NCI-H1694 treated with DMSO at 0.1 percent for 48 hours (cell line): ENCODE measurements at regions not wholly inside any gene's neighbourhood (a gene's known extent, or its start where the extent isn't known, plus 50 kb on each side); places are given as distances from the start of the nearest gene placed in this dataset.
"Not testable (repeated sequence)": the region's sequence is repeated elsewhere in the genome, so short reads cannot be mapped to it uniquely, and the experiment has no call there.

Experiments
- DNase-seq: peaks from one replicate; lab custom pipeline; 2025; lab: John Stamatoyannopoulos, UW

GRCh38 chr9:25453875-25454274 lies 224.4 kb downstream of the TUSC1 start:
- no peak for DNase-seq

DNA sequence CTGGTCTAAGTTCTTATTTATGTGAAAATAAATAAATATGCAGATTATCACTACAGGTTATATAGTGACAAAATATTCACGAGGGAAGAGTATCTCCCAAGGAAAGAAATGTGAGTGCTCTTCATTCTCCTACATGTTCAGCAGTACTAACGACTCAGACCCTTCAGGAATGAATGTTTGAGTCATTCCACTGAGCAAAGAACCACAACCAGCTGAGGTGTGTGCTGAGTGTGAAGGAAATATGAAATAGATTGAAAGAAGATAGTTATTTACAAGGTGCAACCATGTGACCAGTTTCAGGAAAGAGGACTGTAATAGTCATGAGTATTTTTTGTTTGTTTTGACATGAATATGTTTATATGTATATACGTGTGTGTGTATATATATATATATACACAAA lies 228.7 kb downstream of the TUSC1 start:
- no peak for DNase-seq

DNA sequence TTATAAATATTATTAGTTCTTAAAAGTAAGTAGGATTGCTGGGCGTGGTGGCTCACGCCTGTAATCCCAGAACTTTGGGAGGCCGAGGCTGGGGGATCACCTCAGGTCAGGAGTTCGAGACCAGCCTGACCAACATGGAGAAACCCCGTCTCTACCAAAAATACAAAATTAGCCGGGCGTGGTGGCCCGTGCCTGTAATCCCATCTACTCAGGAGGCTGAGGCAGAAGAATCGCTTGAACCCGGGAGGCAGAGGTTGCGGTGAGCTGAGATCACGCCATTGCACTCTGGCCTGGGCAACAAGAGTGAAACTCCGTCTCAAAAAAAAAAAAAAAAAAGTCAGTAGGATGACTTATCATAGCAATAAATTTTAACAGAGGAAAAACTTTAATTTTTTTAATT lies 232.5 kb downstream of the TUSC1 start:
- DNase-seq, result not testable (repeated sequence)

DNA sequence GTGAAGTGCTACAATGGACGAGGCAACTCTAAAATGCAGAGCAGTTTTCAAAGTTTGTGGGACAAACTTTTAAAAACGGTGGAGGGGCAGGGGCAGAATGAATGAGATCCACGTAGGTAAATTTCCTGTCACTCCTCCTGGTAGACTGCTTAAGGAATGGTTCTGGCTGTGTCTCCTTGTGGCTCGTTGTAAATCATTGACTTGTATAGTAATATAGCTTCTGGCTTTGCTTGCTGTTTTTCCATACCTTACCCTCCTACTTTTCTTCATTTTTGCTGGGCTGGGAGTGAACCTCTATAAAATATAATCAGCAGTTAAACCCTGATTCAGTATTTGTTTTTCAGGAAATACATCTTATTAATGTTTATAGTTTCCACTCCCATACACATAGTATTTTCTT lies 235.7 kb downstream of the TUSC1 start:
- DNase-seq, result no peak

GRCh38 chr9:25427898-25428297 lies 250.3 kb downstream of the TUSC1 start:
- no peak for DNase-seq

GRCh38 chr9:25427290-25427689 lies 251.0 kb downstream of the TUSC1 start:
- no peak for DNase-seq

DNA sequence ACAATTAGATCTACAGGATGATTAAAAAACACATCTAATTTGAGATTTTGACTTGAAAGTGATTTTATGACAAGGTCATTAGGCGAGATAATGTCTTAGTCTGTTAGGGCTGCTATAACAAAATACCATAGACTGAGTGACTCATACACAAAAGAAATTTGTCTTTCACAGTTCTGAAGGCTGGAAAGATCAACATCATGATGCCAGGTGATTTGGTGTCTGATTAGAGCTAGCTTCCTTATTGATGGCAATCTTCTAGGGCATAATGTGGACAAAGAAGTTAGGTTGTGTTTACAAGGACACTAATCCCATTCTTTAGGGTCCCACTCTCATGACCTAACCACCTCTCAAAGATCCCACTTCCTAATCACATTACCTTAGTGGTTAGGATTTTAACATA lies 256.7 kb downstream of the TUSC1 start:
- no peak for DNase-seq

DNA sequence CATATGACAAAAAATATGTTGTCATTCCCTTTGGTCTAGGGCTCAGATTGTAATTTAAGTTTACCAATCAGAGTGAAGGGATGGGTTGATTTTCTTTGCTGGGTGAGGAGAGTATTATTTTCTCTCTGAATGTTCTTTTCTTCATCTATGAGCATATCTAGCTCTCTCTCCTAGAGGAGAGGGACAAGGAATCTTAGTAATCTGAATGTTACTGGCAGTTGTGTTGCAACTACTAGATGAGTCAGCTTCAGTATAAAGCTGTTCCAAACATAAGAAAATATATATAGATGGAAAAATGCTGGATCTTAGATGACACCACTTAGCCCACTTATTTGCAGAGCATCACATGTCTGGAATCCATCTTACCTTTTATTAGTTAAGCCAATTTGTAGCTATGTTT lies 259.3 kb downstream of the TUSC1 start:
- no peak for DNase-seq

- DNase-seq, result no peak
Measured at GRCh38 chr9:25415718-25416117, 262.5 kb downstream of the TUSC1 start.

GRCh38 chr9:25412646-25413045 lies 265.6 kb downstream of the TUSC1 start:
- peak; percentile 48 for DNase-seq

GRCh38 chr9:25397746-25398145 lies 280.5 kb downstream of the TUSC1 start:
- no peak for DNase-seq

DNA sequence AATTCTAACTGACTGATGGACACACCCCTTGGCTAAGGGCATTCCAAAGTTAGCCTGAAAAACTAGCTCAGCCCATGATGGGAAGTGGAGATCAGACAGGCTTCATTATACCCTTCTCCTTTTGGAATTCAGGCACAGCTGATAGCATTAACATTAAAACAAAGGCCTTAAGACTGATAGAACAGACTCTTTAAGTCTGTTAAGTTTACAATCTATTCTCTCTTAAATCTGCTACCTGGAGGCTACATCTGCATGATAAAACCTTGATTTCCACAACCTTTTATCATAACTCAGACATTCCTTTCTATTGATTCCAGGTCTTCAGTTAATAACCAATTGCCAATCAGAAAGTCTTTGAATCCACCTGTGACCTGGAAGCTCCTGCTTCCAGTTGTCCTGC lies 281.4 kb downstream of the TUSC1 start:
- DNase-seq, result no peak

GRCh38 chr9:25381141-25381540 lies 297.1 kb downstream of the TUSC1 start:
- DNase-seq, result no peak

DNA sequence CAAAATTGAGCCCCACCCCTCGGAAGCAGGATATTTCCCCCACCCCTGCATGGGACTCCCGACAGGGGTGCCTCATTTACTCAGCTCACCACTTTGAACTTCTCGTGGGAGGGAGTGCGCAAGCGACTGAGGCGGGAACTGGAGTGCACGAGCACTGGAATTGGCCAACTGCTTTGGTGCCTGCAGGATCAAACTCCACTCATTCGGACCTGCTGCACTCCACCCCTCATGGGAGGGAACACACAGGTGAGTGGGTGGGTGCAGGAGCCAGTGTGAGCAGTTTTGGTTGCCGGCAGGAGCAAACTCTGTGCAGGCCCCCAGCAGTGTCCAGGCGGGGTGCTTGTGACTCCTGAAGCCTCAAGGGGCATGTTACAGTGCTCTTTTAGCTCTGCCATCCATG lies 301.2 kb downstream of the TUSC1 start:
- DNase-seq, result no peak

DNA sequence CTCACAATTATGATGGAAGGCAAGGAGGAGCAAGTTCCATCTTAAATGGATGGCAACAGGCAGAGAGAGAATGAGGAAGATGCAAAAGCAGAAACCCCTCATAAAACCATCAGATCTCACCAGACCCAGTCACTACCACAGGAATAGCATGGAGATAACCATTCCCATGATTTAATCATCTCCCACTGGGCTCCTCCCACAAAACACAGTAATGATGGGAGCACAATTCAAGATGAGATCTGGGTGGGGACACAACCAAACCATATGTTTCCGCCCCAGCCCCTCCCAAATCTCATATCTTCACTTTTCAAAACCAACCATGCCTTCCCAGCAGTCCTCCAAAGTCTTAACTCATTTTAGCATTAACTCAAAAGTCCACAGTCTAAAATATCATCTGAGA lies 304.0 kb downstream of the TUSC1 start:
- no peak for DNase-seq

- no peak for DNase-seq
Measured at GRCh38 chr9:25366906-25367305, 311.3 kb downstream of the TUSC1 start.

- DNase-seq, result no peak
Measured at GRCh38 chr9:25353783-25354182, 324.5 kb downstream of the TUSC1 start.

DNA sequence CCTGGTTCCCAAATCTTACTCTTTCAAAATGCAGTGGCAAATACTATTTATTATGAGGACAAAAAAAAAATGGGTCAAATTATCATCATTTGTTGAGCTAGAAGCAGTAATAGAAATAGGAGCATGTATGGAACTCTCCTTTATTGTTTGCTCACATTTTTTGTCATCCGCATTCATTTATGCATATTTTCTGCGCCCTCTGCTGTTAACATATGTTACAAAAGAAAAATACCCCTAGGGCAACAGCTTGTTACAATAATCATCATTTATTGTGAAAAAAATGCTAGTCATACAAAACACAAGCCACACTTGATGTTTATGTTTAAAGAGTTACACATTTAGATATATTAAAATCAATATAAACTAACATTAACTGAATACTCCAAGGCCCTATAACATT lies 328.2 kb downstream of the TUSC1 start:
- DNase-seq, result peak; percentile 33

GRCh38 chr9:25322142-25322541 lies 356.1 kb downstream of the TUSC1 start:
- DNase-seq, result no peak

DNA sequence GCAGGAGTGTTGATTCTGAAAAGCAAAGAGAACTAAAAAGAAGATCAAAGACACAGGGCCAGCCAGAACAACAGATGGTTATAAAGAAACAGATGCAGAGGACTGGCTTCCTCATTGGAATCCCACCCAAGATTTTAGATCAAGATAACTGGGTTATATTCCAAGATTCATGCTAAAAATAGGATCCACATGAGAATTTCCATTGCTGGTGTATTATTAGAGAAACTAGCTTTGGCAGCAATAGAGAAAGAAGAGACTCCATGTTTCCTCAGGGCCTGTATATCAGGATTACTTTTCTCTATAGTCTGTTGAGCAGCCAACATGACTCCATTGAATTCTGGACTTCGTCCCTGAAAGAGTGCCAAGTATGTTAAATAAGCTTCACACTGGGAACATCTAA lies 367.3 kb downstream of the TUSC1 start:
- DNase-seq, result no peak

- DNase-seq, result no peak
Measured at GRCh38 chr9:25308549-25308948, 369.7 kb downstream of the TUSC1 start.

DNA sequence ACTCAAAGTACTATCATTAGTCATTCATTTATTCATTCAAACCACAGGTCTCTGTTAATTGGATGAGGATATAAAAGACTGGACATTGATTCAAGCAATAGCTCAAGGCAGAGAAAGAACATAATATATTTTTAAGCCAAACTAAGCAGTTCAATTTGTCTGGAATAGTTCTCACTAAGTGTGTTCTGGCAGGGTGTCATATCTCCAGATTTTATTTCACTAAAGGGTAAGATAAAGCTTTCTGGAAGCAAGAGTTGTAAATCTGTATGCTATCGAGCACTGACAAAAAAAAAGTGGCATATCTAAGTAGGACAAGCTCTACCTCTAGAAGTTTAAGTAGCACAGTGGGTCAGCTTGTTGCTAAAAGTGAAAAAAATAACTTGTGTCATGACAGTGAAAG lies 375.6 kb downstream of the TUSC1 start:
- DNase-seq, result no peak

DNA sequence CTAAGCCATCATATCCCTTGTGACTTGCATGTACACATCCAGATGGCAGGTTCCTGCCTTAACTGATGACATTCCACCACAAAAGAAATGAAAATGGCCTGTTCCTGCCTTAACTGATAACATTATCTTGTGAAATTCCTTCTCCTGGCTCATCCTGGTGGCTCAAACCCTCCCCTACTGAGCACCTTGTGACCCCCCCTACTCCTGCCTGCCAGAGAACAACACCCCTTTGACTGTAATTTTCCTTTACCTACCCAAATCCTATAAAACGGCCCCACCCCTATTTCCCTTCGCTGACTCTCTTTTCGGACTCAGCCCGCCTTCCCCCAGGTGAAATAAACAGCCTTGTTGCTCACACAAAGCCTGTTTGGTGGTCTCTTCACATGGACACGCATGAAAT lies 390.0 kb downstream of the TUSC1 start:
- not testable (repeated sequence) for DNase-seq

- DNase-seq, result no peak
Measured at GRCh38 chr9:25284365-25284764, 393.9 kb downstream of the TUSC1 start.

GRCh38 chr9:25282946-25283345 lies 395.3 kb downstream of the TUSC1 start:
- no peak for DNase-seq
